22Rv1 (cell line): ENCODE measurements at regions not wholly inside any gene's neighbourhood (a gene's known extent, or its start where the extent isn't known, plus 50 kb on each side); places are given as distances from the start of the nearest gene placed in this dataset.

ENCODE experiments used
- H3K27ac ChIP-seq: fragments of 450-650 bp; 2 replicates; pipeline ENCODE4 v1.5.1; 2017
- CTCF ChIP-seq: fragments of 450-650 bp; IDR thresholded peaks from 2 replicates; pipeline ENCODE4 v1.5.1; 2017; ENCODE audit warnings: mild to moderate bottlenecking
- ZFX ChIP-seq: fragments of 450-650 bp; IDR thresholded peaks from 2 replicates; pipeline ENCODE4 v1.6.1; 2017; ENCODE audit warnings: antibody characterized with exemption, borderline replicate concordance

GRCh38 chr11:134737563-134738510 lies 325.8 kb upstream of the B3GAT1 start:
- TF ChIP-seq ZFX (no peak), CTCF (no peak)
- H3K27ac ChIP-seq: no peak overlapping the region

- no peak for TF ChIP-seq ZFX
- TF ChIP-seq CTCF: no peak
- no peak overlapping the region for H3K27ac ChIP-seq
Measured at GRCh38 chr11:134736251-134736947, 324.4 kb upstream of the B3GAT1 start.

- TF ChIP-seq ZFX (no peak), CTCF (no peak)
- no peak overlapping the region for H3K27ac ChIP-seq
Measured at GRCh38 chr11:134734894-134735293, 322.9 kb upstream of the B3GAT1 start.

DNA sequence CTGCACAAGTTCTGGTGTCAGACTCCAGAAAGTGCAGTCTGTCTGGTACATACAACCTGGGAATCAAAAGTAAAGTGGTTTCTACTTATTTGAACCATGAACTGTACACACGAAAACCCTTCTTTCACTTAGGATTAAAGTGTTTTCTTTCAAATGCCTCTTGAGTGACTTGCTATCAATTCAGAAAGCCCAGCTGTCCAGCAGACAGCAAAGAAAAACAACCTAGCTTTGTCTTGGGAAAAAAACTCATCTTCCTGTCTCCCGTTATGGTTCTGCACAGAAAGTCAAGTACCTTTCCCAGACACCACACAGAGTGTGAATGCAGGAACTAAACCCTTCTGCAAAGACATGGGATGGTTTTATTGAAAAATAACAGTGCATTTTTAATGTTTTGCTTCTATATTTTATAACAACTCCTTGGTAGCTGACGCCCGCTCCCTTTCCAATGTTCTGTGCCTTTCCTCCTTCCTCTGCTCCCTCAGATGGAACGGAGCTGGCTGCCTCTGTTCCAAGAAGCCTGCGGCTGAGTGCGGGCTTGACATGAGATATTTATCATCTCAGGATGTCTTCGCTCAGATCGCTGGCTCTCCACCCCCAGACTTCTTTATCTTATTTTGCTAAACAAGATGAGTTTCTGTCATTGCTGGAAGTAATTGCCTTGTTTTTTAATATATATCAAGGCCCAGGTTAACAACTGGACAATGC lies 322.3 kb upstream of the B3GAT1 start:
- TF ChIP-seq CTCF (no peak), ZFX (no peak)
- H3K27ac ChIP-seq: no peak overlapping the region

DNA sequence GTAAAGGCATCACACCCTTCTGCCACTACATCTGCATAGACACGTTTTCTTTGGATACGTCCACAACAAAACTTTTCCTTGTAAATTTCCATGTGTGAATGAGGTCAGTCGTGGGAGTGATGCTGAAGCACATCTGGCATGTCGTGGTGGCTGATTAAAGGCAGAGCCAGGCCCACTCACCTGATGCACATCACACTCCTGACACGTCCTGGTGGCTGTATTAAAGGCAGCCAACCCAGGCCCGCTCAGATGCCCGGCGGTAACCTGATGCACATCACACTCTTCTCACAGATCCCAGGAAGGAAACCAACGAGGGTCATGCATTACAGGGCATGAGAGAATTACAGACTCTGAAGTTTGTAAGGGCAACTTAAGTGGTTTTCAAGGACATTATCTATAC lies 321.6 kb upstream of the B3GAT1 start:
- TF ChIP-seq ZFX (no peak), CTCF (no peak)
- H3K27ac ChIP-seq: no peak overlapping the region

- H3K27ac ChIP-seq: no peak overlapping the region
- TF ChIP-seq ZFX (no peak), CTCF (no peak)
Measured at GRCh38 chr11:134731213-134731961, 319.3 kb upstream of the B3GAT1 start.
